A172 (cell line): ENCODE measurements at regions not wholly inside any gene's neighbourhood (a gene's known extent, or its start where the extent isn't known, plus 50 kb on each side); places are given as distances from the start of the nearest gene placed in this dataset.

Experiments
- DNase-seq: peaks from one replicate; pipeline ENCODE4 v3.0.0-alpha.2; 2015; ENCODE audit warnings: low spot score

DNA sequence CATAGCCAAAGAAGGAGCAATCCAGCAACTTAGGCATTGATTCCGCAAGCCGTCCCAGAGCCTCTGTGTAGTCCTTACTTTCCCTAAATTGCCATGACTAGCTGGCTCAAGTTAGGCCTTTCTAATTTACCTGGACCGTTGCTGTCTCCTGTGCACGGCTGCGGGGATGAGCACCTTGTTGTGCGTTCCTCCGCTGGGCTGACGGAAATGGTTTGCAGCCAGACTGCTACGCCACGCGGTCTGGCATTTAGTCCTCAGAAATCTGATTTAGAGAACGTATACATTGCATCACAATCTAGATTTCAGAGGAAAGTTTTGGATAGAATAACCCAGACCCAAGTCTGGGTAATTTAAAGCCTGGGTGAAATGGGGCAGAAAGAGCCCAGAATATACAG lies 133.2 kb upstream of the ARHGAP5 start:
- no peak for DNase-seq

GRCh38 chr14:31944256-31945073 lies 132.6 kb upstream of the ARHGAP5 start:
- no peak for DNase-seq

- DNase-seq: no peak
Measured at GRCh38 chr14:31945074-31945613, 132.0 kb upstream of the ARHGAP5 start.

DNA sequence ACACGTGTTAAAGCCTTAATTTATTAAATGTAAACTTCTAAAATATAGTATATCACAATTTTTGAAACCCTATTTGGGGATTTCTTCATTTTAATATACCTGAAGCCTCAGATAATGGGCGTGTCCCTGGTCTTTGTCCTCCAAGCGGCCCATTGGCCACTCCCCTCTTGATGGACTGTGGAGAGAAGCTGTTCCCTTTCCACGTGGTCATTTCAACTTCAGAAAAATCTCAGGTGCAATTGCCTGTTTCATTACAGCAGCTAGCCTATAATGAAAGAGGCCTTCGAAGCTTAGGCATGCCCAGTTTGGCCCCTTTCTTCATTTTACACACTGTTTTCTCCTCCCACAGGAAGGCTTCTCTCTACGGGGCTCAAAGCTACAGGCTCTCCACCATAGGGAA lies 131.4 kb upstream of the ARHGAP5 start:
- DNase-seq: no peak

DNA sequence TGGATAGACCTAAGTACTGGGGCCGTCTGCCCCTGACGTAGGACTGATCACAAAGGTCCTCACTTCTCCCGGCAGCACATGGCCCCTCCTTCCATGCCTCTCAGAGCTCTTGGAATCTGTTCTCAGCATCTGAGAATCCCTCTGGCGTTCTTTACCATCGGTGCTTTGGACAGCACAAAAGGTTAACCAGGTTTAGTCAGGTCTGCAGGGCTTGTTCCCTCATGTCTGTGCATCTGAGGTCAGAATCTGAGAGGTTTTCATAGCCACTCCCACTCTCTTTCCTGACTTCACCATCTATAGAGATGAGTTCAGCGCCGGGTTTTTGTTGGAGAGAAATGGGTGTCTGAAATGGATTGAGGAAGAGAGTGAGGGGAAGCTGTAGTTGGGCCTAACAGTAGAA lies 130.0 kb upstream of the ARHGAP5 start:
- DNase-seq: no peak

- no peak for DNase-seq
Measured at GRCh38 chr14:31947680-31948595, 129.2 kb upstream of the ARHGAP5 start.

- peak; percentile 56 for DNase-seq
Measured at GRCh38 chr14:31949709-31950108, 127.4 kb upstream of the ARHGAP5 start.

GRCh38 chr14:31950331-31950730 lies 126.8 kb upstream of the ARHGAP5 start:
- no peak for DNase-seq

DNA sequence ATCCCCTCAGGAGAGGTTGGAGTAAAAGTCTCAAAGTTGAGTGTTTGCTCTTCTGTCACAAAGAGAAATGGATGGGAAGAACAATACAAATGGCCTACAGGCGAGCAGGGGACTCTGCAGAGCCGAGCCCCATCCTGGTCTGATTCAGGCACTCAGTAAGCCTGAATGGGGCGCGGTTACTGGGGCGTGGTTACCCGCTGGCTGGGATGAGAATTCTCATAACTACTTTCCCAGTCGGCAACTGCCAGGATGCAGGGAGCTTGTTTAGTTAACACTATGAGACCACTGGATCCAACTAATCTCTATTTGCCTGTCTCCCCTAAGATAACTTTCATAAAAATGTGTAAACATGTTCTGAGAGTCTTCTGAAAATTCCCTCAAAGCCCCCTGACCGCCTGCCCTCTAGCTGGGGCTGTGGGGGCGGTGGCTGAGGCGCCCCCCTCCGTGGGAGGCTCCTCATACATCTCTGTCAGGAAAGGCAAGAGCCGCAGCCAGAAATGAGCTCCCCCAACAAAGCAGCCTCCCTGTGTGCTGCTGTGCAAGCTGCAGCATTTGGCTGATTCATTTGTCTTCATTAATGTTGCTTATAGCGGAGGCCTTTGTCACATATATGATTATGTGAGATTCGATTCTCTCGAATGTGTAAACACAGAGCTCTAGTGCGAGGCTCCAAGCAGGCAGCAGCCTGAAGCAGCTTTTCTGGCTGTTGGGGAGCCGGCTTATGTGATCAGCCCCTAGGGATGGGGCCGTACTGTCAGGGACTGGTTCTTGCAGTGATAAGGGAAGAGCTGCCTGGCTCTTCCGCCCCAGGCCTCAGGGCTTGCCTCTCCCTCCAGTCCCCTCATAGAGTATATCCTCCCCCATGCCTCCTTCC lies 126.1 kb upstream of the ARHGAP5 start:
- DNase-seq: peak; percentile 72

- DNase-seq: no peak
Measured at GRCh38 chr14:31951638-31951964, 125.5 kb upstream of the ARHGAP5 start.

DNA sequence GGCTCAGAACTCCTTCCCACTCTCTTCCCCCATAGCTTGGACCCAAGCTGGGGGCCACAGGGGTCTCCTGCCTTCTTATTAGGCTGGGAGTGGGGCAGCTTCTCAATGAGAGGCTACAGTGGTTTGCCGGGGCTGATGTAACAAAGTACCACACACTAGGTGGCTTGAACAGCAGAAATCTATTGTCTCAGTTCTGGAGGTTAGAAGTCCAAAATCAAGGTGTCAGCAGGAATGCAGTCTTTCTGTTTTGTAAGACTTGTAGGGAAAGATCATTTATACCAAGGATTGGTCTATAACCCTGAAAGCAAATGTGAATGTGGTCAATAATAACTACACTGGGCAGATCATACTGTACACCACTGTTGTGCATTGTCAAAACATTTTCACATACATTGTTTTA lies 124.5 kb upstream of the ARHGAP5 start:
- DNase-seq: no peak

DNA sequence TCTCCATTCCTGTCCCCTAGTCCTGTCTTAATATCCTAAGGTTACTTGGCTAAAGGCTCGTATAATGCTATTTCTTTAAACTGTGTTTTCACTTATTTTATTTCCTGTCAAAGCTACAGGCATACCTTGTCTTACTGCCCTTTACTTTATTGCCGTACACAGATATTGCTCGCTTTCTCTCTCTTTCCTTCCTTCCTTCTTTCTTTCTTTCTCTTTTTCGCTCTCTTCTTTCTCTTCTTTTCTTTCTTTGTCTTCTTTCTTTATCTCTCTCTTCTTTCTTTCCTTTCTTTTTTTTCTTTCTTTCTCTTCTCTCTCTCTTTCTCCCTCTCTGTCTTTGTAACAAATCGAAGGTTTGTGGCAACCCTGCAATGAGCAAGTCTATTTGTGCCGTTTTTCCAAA lies 123.9 kb upstream of the ARHGAP5 start:
- DNase-seq: no peak

DNA sequence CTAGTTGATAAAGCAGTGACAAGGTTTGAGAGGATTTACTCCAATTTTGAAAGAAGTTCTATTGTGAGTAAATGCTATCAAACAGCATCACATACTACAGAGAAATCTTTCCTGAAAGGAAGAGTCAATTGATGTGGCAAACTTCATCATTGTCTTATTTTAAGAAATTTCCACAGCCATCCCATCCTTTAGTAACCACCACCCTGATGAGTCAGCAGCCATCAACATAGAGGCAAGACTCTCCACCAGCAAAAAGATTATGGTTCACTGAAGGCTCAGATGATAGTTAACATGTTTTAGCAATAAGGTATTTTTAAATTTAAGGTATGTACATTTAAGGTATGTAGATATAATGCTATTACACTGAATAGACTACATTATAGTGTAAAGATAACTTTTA lies 122.1 kb upstream of the ARHGAP5 start:
- no peak for DNase-seq

DNA sequence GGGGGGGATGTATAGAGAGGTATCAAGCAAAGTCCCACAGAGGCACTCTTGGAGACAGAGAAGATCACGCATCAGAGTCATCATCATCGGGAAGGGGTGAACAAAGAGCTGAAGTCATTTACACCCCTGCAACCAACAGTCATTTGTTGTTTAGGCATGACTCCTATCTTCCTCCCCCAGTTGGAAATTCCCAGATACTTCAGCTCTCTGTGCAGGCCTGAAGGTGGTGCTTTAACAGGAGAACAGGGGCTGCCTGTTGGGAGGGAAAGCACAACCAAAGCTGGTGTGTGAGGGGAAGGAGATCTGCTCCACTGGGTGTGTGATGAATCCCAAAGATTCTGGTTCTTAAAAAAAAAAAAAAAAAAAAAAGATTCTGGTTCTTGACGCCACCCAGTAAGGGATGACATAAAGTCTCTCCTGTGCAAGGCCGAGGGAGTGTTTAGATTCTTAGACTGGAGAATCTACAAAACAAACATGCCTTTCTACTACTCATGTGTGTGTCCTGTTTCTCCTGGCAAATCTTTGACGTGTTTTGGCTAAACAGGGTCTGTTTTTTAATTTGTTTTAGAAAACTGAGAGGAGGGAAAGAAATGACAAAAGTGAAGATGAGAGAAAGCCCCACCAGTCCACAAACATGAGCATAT lies 121.0 kb upstream of the ARHGAP5 start:
- DNase-seq: no peak

DNA sequence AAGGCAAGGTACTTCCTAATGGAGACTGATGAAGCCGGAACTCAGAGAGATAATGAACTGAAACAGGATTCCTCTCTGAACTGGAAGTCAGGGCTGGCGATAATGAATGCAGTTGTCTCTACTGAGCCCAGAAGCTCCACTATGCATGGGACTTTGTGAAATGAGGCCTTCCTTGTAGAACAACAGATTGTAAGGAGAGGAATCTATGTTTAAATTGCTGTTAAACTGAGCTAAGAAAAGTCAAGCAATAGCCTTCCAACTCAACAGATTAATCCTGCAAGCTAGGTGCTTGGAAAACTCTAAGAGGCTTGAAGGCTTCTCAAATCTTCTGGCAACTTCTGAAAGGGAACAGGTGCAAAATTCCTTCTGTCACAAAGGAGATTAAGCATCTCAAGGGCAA lies 119.5 kb upstream of the ARHGAP5 start:
- no peak for DNase-seq

DNA sequence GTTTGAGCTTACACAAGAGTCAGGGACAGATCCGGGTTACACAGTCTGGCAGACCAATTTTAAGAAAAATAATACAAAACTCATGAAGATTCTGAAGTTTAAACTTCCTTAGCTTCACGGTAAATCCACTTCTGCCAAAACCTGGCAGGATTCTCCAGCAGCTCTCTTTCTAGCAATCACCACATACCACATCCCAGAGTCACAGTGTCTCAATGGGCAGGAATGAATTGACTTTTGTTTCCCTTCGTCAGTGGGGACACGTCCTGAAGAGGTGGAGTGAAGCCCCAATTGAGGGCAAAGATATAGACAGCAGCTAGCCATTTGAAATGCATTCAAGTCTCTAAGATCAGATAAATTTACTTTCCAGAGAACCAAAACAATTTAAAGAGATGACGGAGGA lies 117.1 kb upstream of the ARHGAP5 start:
- DNase-seq: no peak

- DNase-seq: no peak
Measured at GRCh38 chr14:31961896-31962295, 115.2 kb upstream of the ARHGAP5 start.

DNA sequence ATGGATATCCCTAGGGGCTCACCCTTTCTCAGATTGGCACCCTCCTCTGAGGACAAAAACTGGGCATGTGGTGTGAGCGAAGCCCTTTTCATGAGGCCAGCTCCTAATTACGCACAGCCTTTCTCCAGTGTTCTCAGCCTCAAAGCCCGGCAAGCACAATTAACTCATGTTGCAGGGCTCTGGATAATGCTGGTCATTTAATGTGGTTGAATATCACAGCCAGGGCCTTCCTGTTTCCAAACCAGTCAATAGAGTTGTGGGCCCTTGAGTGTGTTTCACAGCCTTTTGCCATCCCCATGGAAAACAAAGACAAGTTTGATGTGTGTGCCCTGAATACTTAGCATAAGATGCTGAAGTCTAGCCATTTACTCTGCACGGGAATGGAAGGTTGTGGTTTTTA lies 114.2 kb upstream of the ARHGAP5 start:
- DNase-seq: no peak

- no peak for DNase-seq
Measured at GRCh38 chr14:31963587-31963986, 113.5 kb upstream of the ARHGAP5 start.

DNA sequence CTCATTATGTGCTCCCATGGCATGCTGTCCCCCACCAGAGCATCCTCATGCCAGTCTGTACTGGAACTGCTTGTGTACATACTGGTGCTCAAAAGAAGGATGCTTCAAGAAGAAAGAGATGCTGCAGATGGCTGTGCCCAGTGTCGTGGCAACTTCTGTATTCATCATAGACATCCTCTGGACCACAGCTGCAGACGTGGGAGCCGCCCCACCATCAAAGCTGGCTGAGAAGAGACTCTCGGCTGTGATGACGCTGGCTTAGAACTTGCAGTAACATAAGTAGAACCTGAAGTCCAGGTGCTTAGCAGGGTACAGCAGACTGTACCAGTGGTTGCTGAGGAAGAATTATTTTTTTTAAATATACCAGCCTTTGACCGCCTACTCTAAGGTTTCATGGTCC lies 112.6 kb upstream of the ARHGAP5 start:
- no peak for DNase-seq

- no peak for DNase-seq
Measured at GRCh38 chr14:31965071-31965734, 111.9 kb upstream of the ARHGAP5 start.
